HG03520 (cell line): ENCODE measurements at regions not wholly inside any gene's neighbourhood (a gene's known extent, or its start where the extent isn't known, plus 50 kb on each side); places are given as distances from the start of the nearest gene placed in this dataset.
"Not testable (repeated sequence)": the region's sequence is repeated elsewhere in the genome, so short reads cannot be mapped to it uniquely, and the experiment has no call there.

Experiments
- ATAC-seq: cut with Tn5 transposase; IDR thresholded peaks from one replicate; pipeline ENCODE4 v1.9.1; 2021; ENCODE audit warnings: mild to moderate bottlenecking, moderate library complexity; ENCODE audit not compliant: unreplicated experiment

DNA sequence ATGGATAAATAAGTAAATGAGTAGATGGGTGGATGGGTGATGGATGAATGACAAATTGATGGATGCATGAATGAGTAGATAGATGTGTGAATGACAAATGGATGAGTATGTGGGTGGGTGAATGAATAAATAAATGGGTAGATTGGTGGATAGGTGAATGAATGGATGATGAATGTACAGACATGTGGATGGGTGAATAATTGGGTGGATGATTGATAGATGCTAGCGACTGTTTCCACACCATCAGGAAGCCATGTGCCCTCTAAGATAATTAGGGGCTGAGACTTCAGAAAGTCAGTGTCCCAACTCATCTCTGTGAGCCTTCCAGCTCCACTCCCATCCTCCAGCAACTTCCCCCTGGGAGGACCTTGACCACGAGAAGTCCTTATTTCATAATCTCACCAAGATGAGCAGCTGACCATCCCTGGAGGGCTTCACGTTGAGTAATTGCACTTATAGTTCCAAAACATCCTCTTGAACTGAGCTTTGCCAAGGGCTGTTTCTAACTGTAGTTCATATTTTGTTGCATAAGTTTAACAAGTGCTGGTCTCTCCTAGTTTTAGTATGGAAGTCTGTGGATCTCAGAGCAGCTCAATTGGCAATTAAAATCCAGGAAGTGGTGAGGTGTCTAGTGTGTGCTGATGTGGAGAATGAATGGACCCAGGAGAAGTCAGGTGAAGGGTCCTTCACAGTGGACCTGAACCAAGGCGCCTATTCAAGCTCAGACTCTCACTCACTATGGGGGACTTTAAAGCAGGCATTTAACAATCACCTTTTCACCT is 295.7 kb downstream of the ADGRD1 start:
- no peak for ATAC-seq

GRCh38 chr12:131250028-131250950 is 296.6 kb downstream of the ADGRD1 start:
- no peak for ATAC-seq

DNA sequence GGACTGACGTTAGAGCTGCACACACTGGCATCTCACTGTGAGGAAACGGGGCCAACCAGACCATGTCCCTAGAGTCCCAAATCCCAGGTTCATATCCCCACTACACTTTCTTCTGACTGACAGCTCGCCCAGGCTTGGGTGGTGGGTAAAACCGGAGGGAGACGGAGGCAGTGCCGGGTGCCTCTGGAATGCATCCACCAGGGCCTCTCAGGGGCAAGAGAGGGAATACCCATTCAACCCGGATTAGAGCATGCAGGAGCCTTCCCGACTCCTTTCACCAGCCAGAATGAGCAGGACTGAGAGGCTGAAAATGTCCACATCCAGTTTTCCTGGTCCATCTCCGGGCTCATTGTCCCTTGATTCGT is 297.2 kb downstream of the ADGRD1 start:
- no peak for ATAC-seq

DNA sequence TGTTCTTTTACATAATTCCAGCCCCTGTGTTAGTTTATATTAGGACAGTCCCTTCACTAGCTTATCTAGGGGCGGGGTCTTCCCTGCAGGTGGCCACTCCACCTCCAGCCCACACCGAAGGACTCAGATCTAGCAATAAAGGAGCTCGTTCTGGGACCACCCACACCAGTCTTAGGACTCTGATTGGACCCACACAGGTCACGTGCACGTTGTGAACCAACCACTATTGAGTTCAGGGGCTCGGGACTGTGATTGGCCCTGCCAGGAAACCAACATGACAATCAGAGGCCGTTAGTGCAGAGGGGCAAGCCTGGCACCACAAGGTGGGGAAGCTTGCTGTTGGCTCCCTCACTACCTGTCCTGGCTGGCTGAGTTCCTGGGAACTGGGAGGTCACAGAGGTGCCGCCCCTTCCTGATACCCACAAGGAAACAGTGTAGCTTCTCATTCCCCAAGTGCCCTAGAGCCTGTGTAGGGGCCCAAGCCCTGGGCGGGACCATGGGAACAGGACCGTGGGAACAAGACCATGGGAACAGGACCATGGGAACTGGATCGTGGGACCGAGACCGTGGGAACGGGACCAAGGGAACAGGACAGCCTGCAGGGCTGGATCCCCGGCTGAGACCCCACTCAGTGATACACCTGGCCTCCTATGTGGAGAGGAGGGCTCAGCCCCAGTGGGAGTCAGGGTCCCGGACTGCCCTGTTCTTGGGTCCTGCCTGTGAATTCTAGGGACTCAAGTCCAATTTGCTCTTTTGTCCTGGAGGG is 297.8 kb downstream of the ADGRD1 start:
- no peak for ATAC-seq

DNA sequence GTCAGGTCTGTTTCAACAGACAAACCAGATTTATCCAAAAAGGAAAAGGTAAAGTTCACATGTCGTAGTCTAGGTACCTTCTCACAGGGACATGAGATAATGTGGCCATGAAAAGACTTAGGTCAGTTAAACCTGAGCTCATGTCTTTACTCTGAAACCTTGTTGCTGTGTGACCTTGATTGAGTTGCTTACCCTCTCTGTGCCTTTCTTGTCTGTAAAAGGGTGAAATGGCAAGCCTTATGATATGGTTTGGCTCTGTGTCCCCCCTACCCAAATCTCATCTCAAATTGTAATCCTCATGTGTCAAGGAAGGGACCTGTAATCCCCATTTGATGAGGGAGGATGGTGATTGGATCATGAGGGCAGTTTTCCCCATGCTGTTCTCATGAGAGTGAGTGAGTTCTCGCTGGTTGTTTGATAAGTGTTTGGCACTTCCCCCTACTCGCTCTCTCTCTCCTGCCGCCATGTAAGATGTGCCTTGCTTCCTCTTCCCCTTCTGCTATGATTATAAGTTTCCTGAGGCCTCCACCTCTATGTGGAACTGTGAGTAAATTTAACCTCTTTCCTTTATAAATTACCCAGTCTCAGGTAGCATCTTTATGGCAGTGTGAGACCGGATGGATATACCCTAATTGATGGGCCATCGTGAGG is 299.8 kb downstream of the ADGRD1 start:
- ATAC-seq: no peak

GRCh38 chr12:131254374-131254773 is 300.7 kb downstream of the ADGRD1 start:
- ATAC-seq: no peak

DNA sequence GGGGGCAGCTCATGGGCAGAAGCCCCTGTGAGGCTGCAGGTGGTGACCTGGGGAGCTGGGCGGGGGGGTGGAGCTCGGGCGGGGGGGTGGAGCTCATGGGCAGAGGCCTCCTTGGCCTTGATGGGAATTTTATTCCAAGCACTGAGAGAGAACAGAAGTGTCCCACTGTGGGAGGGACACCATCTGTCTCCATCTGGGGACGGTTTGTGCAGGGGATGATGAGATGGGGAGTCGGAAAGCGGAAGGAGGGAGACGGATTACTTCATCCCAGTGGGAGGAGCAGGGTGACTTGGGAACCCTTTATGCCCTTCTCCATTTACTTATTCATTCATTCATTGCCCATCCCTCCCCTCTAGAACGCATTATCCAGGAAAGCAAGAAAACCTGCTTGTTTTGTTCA is 304.7 kb downstream of the ADGRD1 start:
- ATAC-seq: no peak

DNA sequence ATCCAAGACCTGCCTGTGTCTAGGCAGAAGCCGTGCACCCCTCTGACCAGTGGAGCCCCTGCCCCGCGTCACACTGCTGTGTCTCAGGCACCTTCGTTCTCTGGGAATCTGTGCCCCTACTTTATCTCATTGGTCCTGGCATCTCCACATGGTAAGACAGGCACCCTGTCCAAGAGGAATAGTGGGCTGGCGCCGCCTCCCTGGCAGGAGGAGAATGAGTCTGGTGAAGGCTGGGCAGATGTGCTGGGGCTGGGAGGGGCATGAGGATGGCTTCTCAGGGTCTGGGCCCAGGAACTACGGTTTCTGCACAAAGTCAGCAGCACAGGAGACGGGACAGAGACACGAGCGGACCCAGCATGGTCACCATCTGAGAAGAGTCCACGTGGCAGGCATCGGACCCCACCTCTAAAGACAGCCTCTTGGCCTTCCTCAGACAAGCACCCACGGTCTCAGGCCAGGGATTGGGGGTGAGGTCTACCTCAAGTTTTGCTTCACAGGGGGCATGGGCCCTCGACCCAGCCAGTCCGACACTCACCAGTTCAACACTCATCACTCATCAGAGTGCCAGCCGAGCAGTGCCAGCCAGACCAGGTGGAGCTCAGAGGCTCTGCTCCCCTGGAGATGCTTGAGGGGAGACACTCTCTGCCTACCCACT is 306.7 kb downstream of the ADGRD1 start:
- ATAC-seq: no peak

DNA sequence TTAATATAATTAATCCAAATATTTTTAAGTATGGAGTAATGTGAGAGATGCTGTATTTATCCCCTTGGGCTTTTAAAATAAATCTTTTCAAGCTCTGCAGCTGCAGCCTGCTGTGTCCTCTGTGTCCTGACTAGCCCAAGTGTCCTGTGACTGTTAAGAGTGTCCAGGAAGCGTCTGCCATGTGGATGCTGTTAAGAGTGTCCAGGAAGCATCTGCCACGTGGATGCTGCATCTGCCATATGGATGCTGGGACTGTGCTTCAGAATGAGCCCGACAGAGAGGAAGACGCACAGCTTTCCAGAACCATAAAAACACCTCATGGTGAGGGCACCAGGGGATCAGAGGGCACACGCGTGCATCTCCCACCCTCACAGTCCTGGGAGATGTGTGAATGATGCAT is 307.2 kb downstream of the ADGRD1 start:
- no peak for ATAC-seq

GRCh38 chr12:131261906-131262305 is 308.2 kb downstream of the ADGRD1 start:
- ATAC-seq: no peak

DNA sequence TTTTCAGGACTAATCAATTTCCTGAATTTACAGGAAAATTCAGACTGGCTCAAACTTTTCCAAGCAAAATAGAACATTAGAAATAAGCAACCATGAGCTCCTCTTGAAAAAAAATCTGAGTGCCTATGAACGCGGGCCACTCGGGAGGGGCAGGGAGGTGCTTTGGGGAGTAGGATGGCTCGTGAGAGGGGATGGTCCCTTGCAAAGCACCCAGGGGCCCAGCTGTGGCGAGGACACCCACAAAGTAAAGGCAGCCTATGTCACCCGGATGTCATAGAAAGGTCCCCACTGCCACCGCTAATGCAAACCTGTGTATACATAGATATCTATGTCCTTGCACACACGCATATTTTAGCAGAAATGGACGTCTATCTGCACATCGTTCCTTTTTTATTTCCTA is 309.9 kb downstream of the ADGRD1 start:
- no peak for ATAC-seq

GRCh38 chr12:131264635-131265034 is 310.9 kb downstream of the ADGRD1 start:
- ATAC-seq: no peak

- no peak for ATAC-seq
Measured at GRCh38 chr12:131266591-131267467, 313.1 kb downstream of the ADGRD1 start.

GRCh38 chr12:131267576-131267975 is 313.9 kb downstream of the ADGRD1 start:
- ATAC-seq: no peak

- ATAC-seq: not testable (repeated sequence)
Measured at GRCh38 chr12:131268123-131268522, 314.4 kb downstream of the ADGRD1 start.

DNA sequence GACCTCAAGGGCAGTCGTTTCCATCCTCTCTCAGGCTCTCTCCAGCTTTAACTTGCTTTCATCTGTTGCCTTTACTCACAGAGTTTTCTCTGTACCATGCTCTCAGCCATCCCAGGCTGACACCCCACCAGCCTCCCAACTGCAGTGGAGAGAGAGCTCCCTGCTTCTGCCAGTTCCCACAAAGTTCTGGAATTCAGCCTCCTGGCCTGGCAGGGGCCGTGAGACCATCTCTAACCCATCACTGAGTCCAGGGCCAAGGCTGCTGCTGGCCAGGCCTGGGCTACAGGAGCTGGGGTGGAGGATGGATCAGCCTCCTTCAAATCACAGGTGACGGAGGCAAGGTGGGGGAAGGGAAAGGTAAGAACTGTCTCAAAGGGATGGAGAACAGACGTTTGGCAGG is 314.9 kb downstream of the ADGRD1 start:
- not testable (repeated sequence) for ATAC-seq

GRCh38 chr12:131269551-131269950 is 315.8 kb downstream of the ADGRD1 start:
- no peak for ATAC-seq

DNA sequence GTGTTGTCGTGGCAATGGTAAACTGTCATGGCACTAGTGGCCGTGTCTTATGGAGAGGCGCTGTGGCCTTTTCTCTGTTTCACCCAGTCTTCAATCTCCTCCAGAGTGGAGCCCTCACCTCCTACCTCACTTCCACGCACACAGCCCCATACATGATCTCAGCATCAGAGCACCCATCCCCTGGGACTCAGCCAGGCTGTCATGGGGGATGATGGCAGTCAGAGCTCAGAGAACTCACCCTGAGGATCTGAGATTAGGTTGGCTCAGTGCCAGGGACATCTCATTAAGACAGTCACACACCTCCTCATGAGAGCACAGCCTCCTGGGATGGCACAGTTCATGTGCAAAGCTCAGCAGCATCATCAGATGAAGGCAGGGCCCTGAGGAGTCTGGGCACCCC is 316.3 kb downstream of the ADGRD1 start:
- not testable (repeated sequence) for ATAC-seq

DNA sequence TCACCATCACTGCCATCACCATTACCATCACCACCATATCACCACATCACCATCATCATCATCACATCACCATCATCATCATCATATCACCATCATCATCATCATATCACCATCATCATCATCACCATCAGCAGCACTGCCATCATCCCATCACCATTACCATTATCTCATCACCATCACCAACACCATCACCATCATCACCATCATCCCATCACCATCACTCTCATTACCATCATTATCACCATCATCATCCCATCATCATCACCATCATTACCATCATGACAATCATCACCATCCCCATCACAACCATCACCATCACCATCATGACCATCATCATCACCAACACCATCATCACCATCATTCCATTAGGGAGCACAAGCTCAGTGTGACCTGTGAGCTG is 318.0 kb downstream of the ADGRD1 start:
- ATAC-seq: no peak
